ENCODE measurements at regions not wholly inside any gene's neighbourhood (a gene's known extent, or its start where the extent isn't known, plus 50 kb on each side); places are given as distances from the start of the nearest gene placed in this dataset.

GRCh38 chr3:25237602-25238001 is 190.5 kb upstream of the RARB start:
- H3K4me3 ChIP-seq = no peak overlapping the region
- no peaks in the 10 kb centered on the region for H3K27me3 ChIP-seq
- peaks cover 13% of the 10 kb centered on the region for H3K4me1 ChIP-seq
- intact Hi-C loops (cut with DNase I) = no loop called here
- H3K36me3 ChIP-seq = no peaks in the 10 kb centered on the region
- TF ChIP-seq POLR2AphosphoS5 (IDR thresholded peaks at IDR 0.05; ENCODE audit: insufficient read depth in 1 of 2, low read depth in 1 of 2) = no peak
- no peak for TF ChIP-seq CTCF (IDR thresholded peaks at IDR 0.05)
- TF ChIP-seq POLR2A (IDR thresholded peaks at IDR 0.05) = no peak
- no peak for DNase-seq (ENCODE audit: extremely low spot score in 2 of 2)
- H3K27ac ChIP-seq = no peak overlapping the region
- no peaks in the 10 kb centered on the region for H3K9me3 ChIP-seq

DNA sequence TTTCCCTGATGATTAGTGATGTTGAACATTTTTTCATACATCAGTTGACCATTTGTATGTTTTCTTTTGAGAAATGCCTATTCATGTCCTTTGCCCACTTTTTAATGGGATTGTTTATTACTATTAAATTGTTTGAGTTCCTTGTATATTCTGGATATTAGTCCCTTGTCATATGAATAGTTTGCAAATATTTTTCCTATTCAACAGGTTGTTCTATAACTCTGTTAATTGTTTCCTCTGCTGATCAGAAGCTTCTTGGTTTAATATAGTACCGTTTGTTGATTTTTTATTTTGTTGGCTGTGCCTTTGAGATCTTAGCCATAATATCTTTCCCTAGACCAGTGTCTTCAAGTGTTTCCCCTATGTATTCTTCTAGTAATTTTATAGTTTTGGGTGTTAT is 189.0 kb upstream of the RARB start:
- Histone ChIP-seq H3K9me3 (no peaks in the 10 kb centered on the region), H3K27me3 (no peaks in the 10 kb centered on the region), H3K4me1 (peaks cover 13% of the 10 kb centered on the region), H3K27ac (no peak overlapping the region), H3K4me3 (no peak overlapping the region), H3K36me3 (no peaks in the 10 kb centered on the region)
- intact Hi-C loops (cut with DNase I) = no loop called here
- TF ChIP-seq POLR2AphosphoS5 (IDR thresholded peaks at IDR 0.05; ENCODE audit: insufficient read depth in 1 of 2, low read depth in 1 of 2) = no peak
- DNase-seq (ENCODE audit: extremely low spot score in 2 of 2) = no peak

- peaks cover 4% of the 10 kb centered on the region for H3K9me3 ChIP-seq
- H3K4me3 ChIP-seq = no peak overlapping the region
- DNase-seq (ENCODE audit: extremely low spot score in 2 of 2) = no peak
- TF ChIP-seq POLR2AphosphoS5 (IDR thresholded peaks at IDR 0.05; ENCODE audit: insufficient read depth in 1 of 2, low read depth in 1 of 2) (no peak), POLR2A (IDR thresholded peaks at IDR 0.05) (no peak), CTCF (IDR thresholded peaks at IDR 0.05) (no peak)
- H3K4me1 ChIP-seq = no peaks in the 10 kb centered on the region
- H3K27me3 ChIP-seq = no peaks in the 10 kb centered on the region
- H3K36me3 ChIP-seq = no peaks in the 10 kb centered on the region
- H3K27ac ChIP-seq = no peak overlapping the region
- intact Hi-C loops (cut with DNase I) = no loop called here
These were observed 181.2 kb upstream of the RARB start for GRCh38 chr3:25246913-25247312.

- no peaks in the 10 kb centered on the region for H3K27me3 ChIP-seq
- no peak for DNase-seq (ENCODE audit: extremely low spot score in 2 of 2)
- no peak overlapping the region for H3K27ac ChIP-seq
- peaks cover 7% of the 10 kb centered on the region for H3K9me3 ChIP-seq
- no peak overlapping the region for H3K4me3 ChIP-seq
- no peaks in the 10 kb centered on the region for H3K36me3 ChIP-seq
- intact Hi-C loops (cut with DNase I) = no loop called here
- TF ChIP-seq POLR2AphosphoS5 (IDR thresholded peaks at IDR 0.05; ENCODE audit: insufficient read depth in 1 of 2, low read depth in 1 of 2) = no peak
- TF ChIP-seq POLR2A (IDR thresholded peaks at IDR 0.05) = no peak
- TF ChIP-seq CTCF (IDR thresholded peaks at IDR 0.05) = no peak
- no peaks in the 10 kb centered on the region for H3K4me1 ChIP-seq
These were observed 175.8 kb upstream of the RARB start for GRCh38 chr3:25252291-25252690.

DNA sequence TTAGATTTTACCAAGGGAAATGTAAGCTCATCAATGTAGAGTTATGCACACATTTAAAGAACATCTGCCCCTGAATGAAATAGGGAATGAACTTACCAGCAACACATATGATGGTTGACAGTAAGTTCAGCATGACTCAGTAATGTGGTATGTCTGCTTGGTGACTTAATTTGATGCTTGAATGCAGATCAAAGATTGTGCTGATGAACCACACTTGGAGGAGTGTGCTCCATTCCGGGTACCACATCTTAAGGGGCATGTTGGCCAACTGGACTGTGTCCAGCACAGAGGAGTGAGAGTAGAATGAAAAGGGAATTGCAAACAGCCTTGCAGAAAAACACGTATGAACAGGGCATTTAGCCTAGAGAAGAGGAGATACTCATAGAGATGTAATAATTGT is 171.0 kb upstream of the RARB start:
- H3K27ac ChIP-seq = no peak overlapping the region
- no peaks in the 10 kb centered on the region for H3K4me1 ChIP-seq
- no peak overlapping the region for H3K4me3 ChIP-seq
- no peaks in the 10 kb centered on the region for H3K27me3 ChIP-seq
- no peak for TF ChIP-seq CTCF (IDR thresholded peaks at IDR 0.05)
- no peak for TF ChIP-seq POLR2AphosphoS5 (IDR thresholded peaks at IDR 0.05; ENCODE audit: insufficient read depth in 1 of 2, low read depth in 1 of 2)
- no peak for TF ChIP-seq POLR2A (IDR thresholded peaks at IDR 0.05)
- H3K36me3 ChIP-seq = no peaks in the 10 kb centered on the region
- no peak for DNase-seq (ENCODE audit: extremely low spot score in 2 of 2)
- intact Hi-C loops (cut with DNase I) = no loop called here
- H3K9me3 ChIP-seq = peaks cover 3% of the 10 kb centered on the region

DNA sequence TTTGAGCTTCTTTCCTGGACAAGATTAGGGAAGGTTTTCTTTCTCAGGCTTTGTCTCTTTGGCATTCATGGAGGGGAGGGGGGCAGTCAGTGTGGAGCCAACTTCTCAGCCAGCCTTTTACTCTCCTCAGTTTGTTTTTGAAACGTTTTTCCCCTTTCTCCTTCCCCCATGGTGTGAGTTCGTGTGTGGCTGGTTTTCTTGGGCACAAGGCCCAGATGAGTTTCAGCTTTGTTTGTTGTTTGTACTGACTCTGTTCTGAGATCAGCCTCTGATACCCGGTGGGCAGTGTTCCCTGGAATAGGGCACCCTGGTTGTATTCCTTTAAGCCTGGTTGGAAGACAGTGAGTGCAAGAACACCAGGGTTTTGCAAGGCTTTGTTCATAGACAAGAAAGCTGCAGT is 168.2 kb upstream of the RARB start:
- no peak for DNase-seq (ENCODE audit: extremely low spot score in 2 of 2)
- Histone ChIP-seq H3K27ac (no peak overlapping the region), H3K4me3 (no peak overlapping the region), H3K9me3 (no peaks in the 10 kb centered on the region), H3K36me3 (no peaks in the 10 kb centered on the region), H3K4me1 (no peaks in the 10 kb centered on the region), H3K27me3 (no peaks in the 10 kb centered on the region)
- TF ChIP-seq POLR2AphosphoS5 (IDR thresholded peaks at IDR 0.05; ENCODE audit: insufficient read depth in 1 of 2, low read depth in 1 of 2) (no peak), POLR2A (IDR thresholded peaks at IDR 0.05) (no peak), CTCF (IDR thresholded peaks at IDR 0.05) (no peak)
- intact Hi-C loops (cut with DNase I) = no loop called here
